ENCODE measurements at regions not wholly inside any gene's neighbourhood (a gene's known extent, or its start where the extent isn't known, plus 50 kb on each side); places are given as distances from the start of the nearest gene placed in this dataset.

- ATAC-seq (no peak), DNase-seq (no peak)
- intact Hi-C loops (cut with micrococcal nuclease), result no loop called here
Observed at GRCh38 chr5:8033261-8033660, 164.3 kb downstream of the MTRR start.

- ATAC-seq, result no peak
- intact Hi-C loops (cut with micrococcal nuclease), result no loop called here
- no peak for DNase-seq
Observed at GRCh38 chr5:8034852-8035251, 165.9 kb downstream of the MTRR start.

- intact Hi-C loops (cut with micrococcal nuclease), result no loop called here
- no peak for DNase-seq
- no peak for ATAC-seq
Observed at GRCh38 chr5:8048920-8049319, 180.0 kb downstream of the MTRR start.

- no peak for ATAC-seq
- intact Hi-C loops (cut with micrococcal nuclease), result no loop called here
- no peak for DNase-seq
Observed at GRCh38 chr5:8050616-8051175, 181.7 kb downstream of the MTRR start.

- DNase-seq (no peak), ATAC-seq (no peak)
- intact Hi-C loops (cut with micrococcal nuclease), result no loop called here
Observed at GRCh38 chr5:8053270-8053669, 184.3 kb downstream of the MTRR start.

- intact Hi-C loops (cut with micrococcal nuclease), result no loop called here
- ATAC-seq (peak; percentile 48), DNase-seq (no peak)
Observed at GRCh38 chr5:8057769-8058168, 188.8 kb downstream of the MTRR start.

- no peak for ATAC-seq
- intact Hi-C loops (cut with micrococcal nuclease), result no loop called here
Observed at GRCh38 chr5:8058616-8059190, 189.8 kb downstream of the MTRR start.

GRCh38 chr5:8059337-8059736 is 190.4 kb downstream of the MTRR start:
- no peak for DNase-seq
- intact Hi-C loops (cut with micrococcal nuclease), result no loop called here
- peak; percentile 50 for ATAC-seq

More at GRCh38 chr5:8058616-8059190, 189.8 kb downstream of the MTRR start:
- no peak for DNase-seq

GRCh38 chr5:8060235-8060952 is 191.4 kb downstream of the MTRR start:
- intact Hi-C loops (cut with micrococcal nuclease), result no loop called here
- ATAC-seq, result no peak

GRCh38 chr5:8060953-8061429 is 192.0 kb downstream of the MTRR start:
- intact Hi-C loops (cut with micrococcal nuclease), result no loop called here
- DNase-seq, result no peak
- ATAC-seq, result peak; percentile 38

More at GRCh38 chr5:8060235-8060952, 191.4 kb downstream of the MTRR start:
- DNase-seq, result no peak

GRCh38 chr5:8062521-8062920 is 193.6 kb downstream of the MTRR start:
- intact Hi-C loops (cut with micrococcal nuclease), result no loop called here

GRCh38 chr5:8068078-8068477 is 199.1 kb downstream of the MTRR start:
- ATAC-seq (no peak), DNase-seq (no peak)
- intact Hi-C loops (cut with micrococcal nuclease), result no loop called here

More at GRCh38 chr5:8062521-8062920, 193.6 kb downstream of the MTRR start:
- no peak for DNase-seq
- ATAC-seq, result no peak

GRCh38 chr5:8070138-8070537 is 201.2 kb downstream of the MTRR start:
- no peak for ATAC-seq
- no peak for DNase-seq
- intact Hi-C loops (cut with micrococcal nuclease), result no loop called here

GRCh38 chr5:8079056-8079455 is 210.1 kb downstream of the MTRR start:
- intact Hi-C loops (cut with micrococcal nuclease), result no loop called here
- DNase-seq (no peak), ATAC-seq (no peak)

GRCh38 chr5:8081179-8081578 is 212.2 kb downstream of the MTRR start:
- intact Hi-C loops (cut with micrococcal nuclease), result no loop called here
- ATAC-seq (no peak), DNase-seq (no peak)

- ATAC-seq (no peak), DNase-seq (no peak)
- intact Hi-C loops (cut with micrococcal nuclease), result no loop called here
Observed at GRCh38 chr5:8093669-8094068, 224.7 kb downstream of the MTRR start.

GRCh38 chr5:8094304-8094703 is 225.4 kb downstream of the MTRR start:
- intact Hi-C loops (cut with micrococcal nuclease), result no loop called here
- ATAC-seq (no peak), DNase-seq (no peak)

GRCh38 chr5:8097146-8097545 is 228.2 kb downstream of the MTRR start:
- intact Hi-C loops (cut with micrococcal nuclease), result no loop called here
- DNase-seq (no peak), ATAC-seq (no peak)

GRCh38 chr5:8098081-8098480 is 229.1 kb downstream of the MTRR start:
- ATAC-seq (peak; percentile 69), DNase-seq (no peak)
- intact Hi-C loops (cut with micrococcal nuclease), result no loop called here

- intact Hi-C loops (cut with micrococcal nuclease), result no loop called here
- ATAC-seq, result no peak
- no peak for DNase-seq
Observed at GRCh38 chr5:8102714-8103113, 233.8 kb downstream of the MTRR start.

Data from left ventricle myocardium superior (tissue), 1 donor.